ENCODE measurements at regions not wholly inside any gene's neighbourhood (a gene's known extent, or its start where the extent isn't known, plus 50 kb on each side); places are given as distances from the start of the nearest gene placed in this dataset.
A peak's percentile ranks its signal among the peaks of the same experiment; 100 is the strongest.

DNA sequence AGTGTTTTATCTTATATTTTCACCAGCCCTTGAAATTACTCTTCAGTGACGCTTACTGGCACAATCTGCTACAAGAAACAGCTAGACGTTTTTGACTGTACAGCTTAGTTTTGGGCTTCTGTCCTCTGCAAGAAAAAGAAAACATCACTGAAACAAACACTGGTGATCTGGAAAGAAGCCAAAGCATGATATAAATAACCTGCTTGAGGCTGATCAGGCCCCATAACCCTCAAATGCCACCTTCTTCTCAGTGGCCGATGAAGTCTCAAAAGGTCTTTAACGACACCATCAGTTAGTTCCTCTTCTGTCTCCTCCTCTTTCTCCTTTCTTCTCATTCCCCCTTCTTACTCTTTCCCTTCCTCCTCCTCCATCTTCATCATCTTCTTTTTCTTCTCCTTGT, 942.3 kb upstream of the TMEM132C start:
- DNase-seq (ENCODE audit: low read depth in 4 of 4, low spot score in 2 of 4): no peak

GRCh38 chr12:127327986-127328385, 939.0 kb upstream of the TMEM132C start:
- DNase-seq (ENCODE audit: low read depth in 4 of 4, low spot score in 2 of 4): no peak

DNA sequence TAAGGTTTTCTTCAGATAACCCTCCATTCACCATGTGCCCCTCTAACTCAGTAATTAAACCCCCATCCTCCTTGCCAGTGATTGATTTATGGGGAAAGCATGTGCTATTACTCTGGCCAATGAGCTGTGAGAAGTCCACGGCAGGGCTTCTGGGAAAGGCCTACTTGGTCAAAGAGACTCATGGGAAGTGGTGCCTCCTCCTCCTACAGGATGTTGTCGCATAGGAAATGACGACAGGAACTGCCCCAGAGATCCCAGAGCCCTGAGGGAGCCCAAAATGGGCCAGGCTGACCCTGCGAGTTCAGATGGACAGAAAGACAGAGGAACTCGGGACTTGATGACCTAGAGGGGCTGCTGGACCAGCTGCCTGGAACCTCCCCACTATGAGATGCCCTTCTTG, 938.1 kb upstream of the TMEM132C start:
- DNase-seq (ENCODE audit: low read depth in 4 of 4, low spot score in 2 of 4): no peak

DNA sequence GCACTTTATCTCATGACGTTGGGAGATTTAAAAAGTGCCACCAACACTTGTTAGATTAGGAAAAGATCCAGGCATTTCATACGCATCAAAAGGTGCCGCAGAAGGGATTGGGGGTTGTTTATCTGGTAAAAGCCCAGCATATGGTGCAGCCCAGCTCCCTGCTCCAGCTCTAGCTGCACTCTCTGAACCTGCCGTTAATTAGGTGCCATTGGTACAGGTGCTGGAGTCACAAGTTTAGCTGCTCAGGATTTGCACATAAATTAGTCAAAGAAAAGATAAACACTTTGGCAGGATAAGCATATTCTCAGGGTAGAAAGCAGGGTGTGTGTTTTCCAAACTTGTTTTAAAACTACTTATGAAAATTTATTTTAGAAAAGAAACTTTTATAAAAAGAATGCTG, 932.6 kb upstream of the TMEM132C start:
- no peak for DNase-seq (ENCODE audit: low read depth in 4 of 4, low spot score in 2 of 4)

DNA sequence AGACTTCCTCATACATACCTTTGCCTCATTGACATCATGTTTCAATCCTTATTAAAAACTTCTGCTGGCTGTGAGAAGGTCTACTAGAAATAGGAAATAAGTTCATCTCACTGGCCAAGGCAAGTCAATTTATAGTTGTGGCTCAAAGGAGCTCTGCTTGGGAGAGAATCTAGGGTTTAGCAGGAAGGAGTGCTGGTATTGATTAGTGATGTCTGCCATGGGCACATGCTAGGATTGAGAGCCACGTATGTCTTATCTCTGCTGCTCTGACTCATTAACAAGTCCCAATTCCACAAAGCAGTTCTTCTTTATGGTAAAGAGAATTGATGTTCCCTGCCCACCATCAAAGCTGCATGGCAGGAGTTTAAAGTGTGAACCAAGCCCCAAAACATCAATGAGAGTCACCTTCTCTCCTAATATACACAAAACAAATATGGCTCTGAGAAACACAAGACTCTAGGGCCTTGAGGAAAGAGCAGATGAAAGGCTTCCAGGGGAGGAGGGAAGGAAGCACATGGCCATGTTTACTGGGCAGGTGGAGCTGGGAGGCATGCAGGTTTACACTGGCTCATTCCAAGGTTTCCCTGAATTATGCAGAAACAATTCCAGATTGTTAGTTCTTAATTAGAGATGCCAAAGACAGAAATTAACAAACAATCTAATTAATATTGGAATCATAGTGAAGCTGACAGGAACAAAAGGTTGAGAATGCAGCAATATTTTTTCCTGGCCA, 931.9 kb upstream of the TMEM132C start:
- no peak for DNase-seq (ENCODE audit: low read depth in 4 of 4, low spot score in 2 of 4)

DNA sequence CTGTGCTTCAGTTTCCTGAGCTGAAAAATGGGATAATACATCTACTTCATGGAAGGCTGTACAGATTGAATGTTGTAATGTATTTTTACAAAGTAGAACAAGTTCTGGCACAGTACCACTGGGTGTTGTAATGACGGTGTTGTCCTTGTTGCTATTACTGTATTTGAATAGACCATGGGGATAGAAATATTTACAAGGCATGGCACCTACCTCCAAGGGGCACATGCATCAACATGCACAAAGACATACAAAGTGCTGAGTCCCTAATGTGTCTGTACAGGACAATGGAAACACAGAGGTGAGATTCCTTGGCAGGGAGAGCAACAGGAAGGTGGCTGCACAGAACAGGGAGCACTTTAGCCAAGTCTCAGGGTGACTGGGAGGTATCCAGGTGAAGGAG, 930.6 kb upstream of the TMEM132C start:
- DNase-seq (ENCODE audit: low read depth in 4 of 4, low spot score in 2 of 4): no peak

GRCh38 chr12:127339065-127339464, 927.9 kb upstream of the TMEM132C start:
- no peak for DNase-seq (ENCODE audit: low read depth in 4 of 4, low spot score in 2 of 4)

DNA sequence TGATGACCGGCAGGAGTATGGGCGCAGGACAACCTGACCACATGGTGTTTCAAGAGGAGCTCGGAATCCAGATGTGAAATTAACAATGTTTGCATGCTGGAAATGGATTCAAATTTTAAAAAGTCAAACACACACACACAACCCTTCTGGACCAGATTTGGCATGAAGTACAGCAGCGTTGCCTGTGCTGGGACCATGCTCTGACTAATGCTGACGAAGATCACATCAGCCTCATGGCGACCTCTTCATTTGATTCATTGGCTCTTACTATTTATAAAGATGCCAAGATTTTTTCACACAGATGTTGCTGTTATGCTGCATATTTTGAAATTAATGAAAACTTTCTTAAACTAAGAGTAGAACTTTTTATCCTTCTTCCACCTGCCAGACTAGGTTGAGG, 926.6 kb upstream of the TMEM132C start:
- no peak for DNase-seq (ENCODE audit: low read depth in 4 of 4, low spot score in 2 of 4)

GRCh38 chr12:127342861-127343260, 924.1 kb upstream of the TMEM132C start:
- DNase-seq (ENCODE audit: low read depth in 4 of 4, low spot score in 2 of 4): no peak

GRCh38 chr12:127343940-127344339, 923.0 kb upstream of the TMEM132C start:
- DNase-seq (ENCODE audit: low read depth in 4 of 4, low spot score in 2 of 4): no peak

DNA sequence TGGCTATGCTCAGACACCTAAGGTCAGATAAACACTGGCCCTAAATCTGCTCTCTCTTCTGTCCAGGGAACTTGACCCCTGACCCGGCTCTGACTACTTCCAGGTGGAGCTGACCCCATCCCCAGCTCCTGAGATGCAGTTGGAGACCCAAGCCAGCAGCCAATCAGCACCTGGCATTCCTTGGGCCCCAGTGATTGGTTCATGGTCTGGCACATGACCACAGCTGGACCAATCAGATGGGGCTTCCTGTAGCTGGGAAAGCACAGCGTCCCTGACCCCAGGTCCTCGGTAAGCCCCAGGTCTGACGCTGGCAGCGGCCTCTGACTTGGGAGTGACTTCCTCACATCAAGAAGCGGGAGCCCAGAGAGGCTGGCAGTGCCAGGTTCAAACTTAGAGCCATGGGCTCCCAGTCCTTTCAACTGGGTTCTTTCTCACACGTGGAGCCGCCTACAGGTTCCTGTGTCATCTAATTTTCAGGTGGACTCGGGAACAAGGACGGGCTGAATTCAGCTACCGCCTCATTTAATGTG, 915.4 kb upstream of the TMEM132C start:
- no peak for DNase-seq (ENCODE audit: low read depth in 4 of 4, low spot score in 2 of 4)

DNA sequence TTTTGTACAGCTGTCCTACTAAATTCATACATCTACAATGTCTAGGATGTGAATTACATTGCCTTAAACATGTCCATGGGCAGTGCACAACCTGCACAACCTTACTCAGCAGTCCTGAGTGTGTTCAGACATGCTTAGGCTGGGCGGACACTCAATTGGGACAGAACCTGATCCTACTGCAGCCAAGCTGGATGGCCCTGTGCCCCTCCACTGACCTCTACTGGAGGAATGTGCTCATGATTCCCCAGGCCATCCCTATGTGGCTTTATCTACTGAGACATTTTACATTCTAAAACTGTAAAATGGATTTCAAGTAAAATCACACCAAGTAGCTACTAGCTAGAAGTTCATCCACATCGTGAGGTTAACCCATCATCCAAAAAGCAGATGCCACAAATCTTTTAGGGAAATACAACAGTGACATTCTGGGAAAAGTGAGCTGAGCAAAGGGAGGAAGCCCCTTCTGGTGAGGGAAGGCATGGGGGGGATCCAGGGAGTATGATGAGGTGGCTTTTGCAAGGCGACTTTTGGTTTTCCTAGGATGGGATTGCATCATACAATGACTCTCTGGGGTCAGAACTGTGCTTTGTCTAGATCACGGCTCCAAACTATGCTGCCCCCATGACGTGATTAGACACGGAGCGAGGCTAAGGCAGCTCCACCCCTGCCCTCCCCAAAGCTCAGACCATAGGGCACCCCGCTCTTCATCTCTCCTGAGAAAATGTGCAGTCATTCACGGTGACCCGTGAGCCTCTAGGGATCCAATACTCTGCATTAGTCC, 911.7 kb upstream of the TMEM132C start:
- no peak for DNase-seq (ENCODE audit: low read depth in 4 of 4, low spot score in 2 of 4)

DNA sequence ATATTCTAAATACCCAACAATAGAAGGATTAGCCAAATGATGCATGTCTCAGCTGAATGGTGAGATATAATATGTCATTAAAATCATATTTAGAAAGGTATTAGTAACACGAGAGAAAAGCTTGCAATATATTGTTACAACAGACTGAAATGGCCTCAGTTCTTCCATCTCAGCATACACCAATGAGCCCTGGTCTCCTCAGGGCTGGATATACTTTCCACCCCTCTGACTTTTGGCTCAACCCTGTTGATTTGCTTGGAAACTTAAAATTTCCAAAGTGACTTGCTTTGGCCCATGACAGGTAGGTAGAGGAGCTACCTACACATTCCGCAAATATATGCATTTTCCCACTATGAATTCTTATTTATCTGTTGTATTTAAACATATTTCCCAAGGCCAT, 908.1 kb upstream of the TMEM132C start:
- DNase-seq (ENCODE audit: low read depth in 4 of 4, low spot score in 2 of 4): no peak

DNA sequence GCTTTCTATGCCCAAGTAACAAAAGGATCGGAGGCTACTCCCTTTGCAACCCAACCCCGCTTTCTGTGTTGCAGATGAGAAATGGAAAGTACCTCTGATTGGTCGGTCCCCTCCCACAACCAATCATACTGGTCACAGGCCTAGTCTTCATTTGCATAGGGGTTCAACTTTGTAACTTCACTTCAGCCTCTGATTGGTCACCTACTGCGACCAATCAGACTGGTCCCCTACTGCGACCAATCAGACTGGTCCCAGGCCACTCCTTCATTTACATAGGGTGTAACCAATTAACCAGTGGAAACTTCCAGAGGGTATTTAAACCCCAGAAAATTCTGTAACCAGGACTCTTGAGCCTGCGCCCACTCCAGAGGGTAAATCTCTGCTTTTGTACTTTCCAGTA, 906.4 kb upstream of the TMEM132C start:
- DNase-seq (ENCODE audit: low read depth in 4 of 4, low spot score in 2 of 4): no peak

- DNase-seq (ENCODE audit: low read depth in 4 of 4, low spot score in 2 of 4): no peak
Measured at GRCh38 chr12:127362121-127362520, 904.8 kb upstream of the TMEM132C start.

DNA sequence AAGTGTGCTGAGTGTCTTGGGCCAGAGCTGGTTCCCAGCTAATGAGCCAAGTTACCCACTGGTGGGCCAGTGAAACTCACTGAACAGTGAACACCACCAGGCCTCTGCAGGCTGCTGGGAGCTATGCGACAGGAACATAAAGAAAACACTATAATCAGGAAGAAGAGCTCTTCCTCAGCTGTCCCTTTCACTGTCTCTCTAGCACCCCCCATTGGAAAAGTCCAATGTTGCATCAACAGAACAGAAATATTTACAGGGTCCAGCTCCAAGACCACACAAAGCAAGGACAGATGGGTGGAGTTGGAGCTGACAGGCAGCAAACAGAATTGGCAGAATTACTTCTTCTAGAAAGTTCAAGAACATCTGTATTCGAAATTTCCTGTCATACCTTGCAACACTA, 903.6 kb upstream of the TMEM132C start:
- no peak for DNase-seq (ENCODE audit: low read depth in 4 of 4, low spot score in 2 of 4)

GRCh38 chr12:127373559-127373958, 893.4 kb upstream of the TMEM132C start:
- no peak for DNase-seq (ENCODE audit: low read depth in 4 of 4, low spot score in 2 of 4)

- no peak for DNase-seq (ENCODE audit: low read depth in 4 of 4, low spot score in 2 of 4)
Measured at GRCh38 chr12:127374447-127374846, 892.5 kb upstream of the TMEM132C start.

DNA sequence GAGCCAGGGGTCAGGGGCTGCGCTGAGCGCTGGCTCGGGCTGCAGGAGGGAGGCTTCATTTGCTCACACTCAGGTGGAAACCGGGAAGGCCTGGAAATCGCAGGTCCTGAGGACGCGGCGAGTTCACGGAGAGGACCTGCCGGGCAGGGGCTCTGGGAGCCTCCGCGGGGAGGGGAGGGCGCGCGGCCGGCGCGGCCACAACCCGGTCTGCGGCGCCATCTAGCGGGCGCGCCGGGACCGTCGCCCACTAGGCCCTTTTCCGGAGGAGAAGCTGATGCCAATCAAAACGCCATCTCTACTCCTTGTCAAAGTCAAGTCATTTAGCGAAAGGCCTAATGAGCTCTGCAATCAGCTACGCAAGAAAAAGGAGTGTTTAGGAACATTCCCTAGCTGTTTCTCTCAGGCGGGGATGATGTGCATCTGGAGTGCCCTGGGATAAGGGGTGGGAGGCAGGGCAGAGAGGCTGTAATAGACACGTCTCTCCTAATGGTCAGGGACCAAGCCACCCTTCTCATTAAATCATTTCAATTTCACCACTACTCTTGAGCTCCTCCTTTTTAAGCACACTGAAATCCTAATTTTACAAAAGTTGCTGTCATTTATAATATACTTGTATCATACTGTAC, 885.8 kb upstream of the TMEM132C start:
- DNase-seq (ENCODE audit: low read depth in 4 of 4, low spot score in 2 of 4): peak in 3 of 4 donors; percentile 4 to 24 (median 13)

DNA sequence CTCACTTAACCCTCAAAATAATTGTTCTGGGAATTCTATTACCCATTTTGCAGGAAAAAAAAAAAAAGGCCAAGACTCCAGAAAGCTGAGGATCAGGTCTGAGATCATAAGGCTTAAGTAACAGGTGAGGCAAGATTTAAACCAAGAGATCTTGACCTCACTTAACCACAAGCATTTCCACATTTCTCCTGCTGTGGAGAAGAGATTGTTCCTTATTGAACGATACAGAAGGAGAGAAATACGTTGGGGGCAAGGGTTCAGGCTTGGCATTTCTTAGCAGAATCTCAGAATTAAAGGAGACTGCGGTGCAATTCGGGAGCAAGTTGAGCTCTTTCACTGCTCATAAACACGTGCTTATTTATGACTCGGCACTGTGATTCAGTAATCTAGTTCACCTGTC, 885.3 kb upstream of the TMEM132C start:
- DNase-seq (ENCODE audit: low read depth in 4 of 4, low spot score in 2 of 4): no peak

DNA sequence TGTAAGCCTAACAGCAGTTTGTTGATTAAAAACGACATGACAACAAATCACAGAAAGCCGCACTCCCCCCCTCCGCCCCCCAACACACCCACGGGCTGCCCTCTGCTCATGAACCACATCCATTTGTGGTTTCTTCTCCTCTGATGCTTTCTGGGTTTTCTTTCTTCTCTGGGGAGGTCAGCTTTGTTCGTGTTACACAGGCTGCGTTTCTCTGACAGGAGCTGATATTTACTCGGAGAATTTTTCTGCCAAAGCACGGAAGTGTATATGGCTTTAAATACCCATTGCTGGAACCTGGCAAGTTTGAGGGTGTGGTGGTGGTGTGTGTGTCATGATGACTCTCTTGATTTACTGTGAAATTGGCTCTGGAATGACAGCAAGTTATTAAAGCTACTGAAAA, 883.7 kb upstream of the TMEM132C start:
- no peak for DNase-seq (ENCODE audit: low read depth in 4 of 4, low spot score in 2 of 4)

GRCh38 chr12:127386723-127387122, 880.2 kb upstream of the TMEM132C start:
- no peak for DNase-seq (ENCODE audit: low read depth in 4 of 4, low spot score in 2 of 4)

Measured in left renal cortex interstitium (tissue), 4 donors.